Endodermal cell (in vitro differentiated cells): ENCODE measurements at regions not wholly inside any gene's neighbourhood (a gene's known extent, or its start where the extent isn't known, plus 50 kb on each side); places are given as distances from the start of the nearest gene placed in this dataset.
"Not testable (repeated sequence)": the region's sequence is repeated elsewhere in the genome, so short reads cannot be mapped to it uniquely, and the experiment has no call there.

Experiments used
- DNase-seq: peaks from one replicate; pipeline ENCODE4 v3.0.0-alpha.2; 2017
- H3K27ac ChIP-seq: 2 replicates; pipeline ENCODE4 v1.5.1; 2013; ENCODE audit warnings: mild to moderate bottlenecking, low read depth, low read length, moderate library complexity
- H3K27me3 ChIP-seq: 2 replicates; pipeline ENCODE4 v1.6.1; 2013; ENCODE audit warnings: mild to moderate bottlenecking, low read length, moderate library complexity; ENCODE audit not compliant: insufficient read depth, control insufficient read depth, poor library complexity, severe bottlenecking
- H3K36me3 ChIP-seq: 2 replicates; pipeline ENCODE4 v1.7.0; 2013; ENCODE audit warnings: mild to moderate bottlenecking, low read length, moderate library complexity; ENCODE audit not compliant: control insufficient read depth, insufficient read depth
- H3K4me1 ChIP-seq: one replicate; pipeline ENCODE4 v1.7.0; 2013; ENCODE audit warnings: low read length; ENCODE audit not compliant: control insufficient read depth, insufficient read depth
- H3K4me3 ChIP-seq: 2 replicates; pipeline ENCODE4 v1.5.1; 2013; ENCODE audit warnings: mild to moderate bottlenecking, low read length, moderate library complexity
- H3K9ac ChIP-seq: 2 replicates; pipeline ENCODE4 v1.6.1; 2013; ENCODE audit warnings: mild to moderate bottlenecking, low read length, moderate library complexity; ENCODE audit not compliant: poor library complexity, severe bottlenecking; ENCODE audit errors: extremely low read depth
- H3K9me3 ChIP-seq: 2 replicates; pipeline ENCODE4 v1.6.1; 2013; ENCODE audit warnings: mild to moderate bottlenecking, low read length, moderate library complexity; ENCODE audit not compliant: control insufficient read depth
- H3K27ac Mint-ChIP-seq: 2 replicates; pipeline ENCODE4 v1.8.0; 2020; ENCODE audit warnings: mixed read lengths
- H3K27me3 Mint-ChIP-seq: 2 replicates; pipeline ENCODE4 v1.8.0; 2021; ENCODE audit warnings: mild to moderate bottlenecking, mixed read lengths; ENCODE audit not compliant: insufficient read depth
- H3K36me3 Mint-ChIP-seq: 2 replicates; pipeline ENCODE4 v1.8.0; 2020; ENCODE audit warnings: low read depth, mixed read lengths
- H3K4me1 Mint-ChIP-seq: 2 replicates; pipeline ENCODE4 v1.8.0; 2020; ENCODE audit warnings: mixed read lengths
- H3K4me3 Mint-ChIP-seq: 2 replicates; pipeline ENCODE4 v1.8.0; 2020; ENCODE audit warnings: mild to moderate bottlenecking, moderate library complexity, mixed read lengths
- H3K9me3 Mint-ChIP-seq: 2 replicates; pipeline ENCODE4 v1.8.0; 2020; ENCODE audit warnings: mild to moderate bottlenecking, mixed read lengths
- WGBS, 2 experiments: methylation state at CpG; one replicate each; pipeline versions ENCODE4 v1.1.5 to v1.1.7; 2013; ENCODE audit warnings: missing lambda C conversion rate in 2 of 2, mixed read lengths in 1 of 2; ENCODE audit not compliant: insufficient coverage in 1 of 2, insufficient read length in 1 of 2; 5-methylcytosine and 5-hydroxymethylcytosine counted together
- TF ChIP-seq, protein P1 (sequence below): fragments of 200-600 bp; sonication (generic); conservative IDR thresholded peaks from 2 replicates; pipeline ENCODE4 v1.5.0; 2021; ENCODE audit warnings: antibody characterized with exemption, mild to moderate bottlenecking

DNA sequence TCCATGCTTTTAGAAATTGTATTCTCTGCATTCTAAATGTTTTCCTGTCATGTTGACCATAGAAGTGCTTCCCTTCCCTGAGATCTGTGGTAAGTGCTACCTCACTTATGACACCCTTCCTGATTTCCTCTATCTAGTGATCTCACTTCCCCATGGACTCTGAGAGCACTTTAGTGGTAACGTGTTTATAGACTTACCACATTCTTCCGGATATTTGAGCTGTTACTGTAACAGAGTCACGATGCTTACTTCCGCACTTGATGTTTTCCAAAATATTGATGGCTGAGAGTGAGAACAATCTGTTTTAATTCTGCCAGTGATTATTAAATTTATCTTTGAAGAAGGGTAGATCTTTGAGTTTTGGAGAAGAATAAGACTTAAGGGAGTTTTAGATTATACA, 60.1 kb upstream of the NAMPT start:
- Mint-ChIP-seq H3K27me3 (no peaks in the 10 kb centered on the region), H3K36me3 (peaks cover 3% of the 10 kb centered on the region), H3K27ac (no peak overlapping the region), H3K4me3 (no peak overlapping the region), H3K9me3 (peaks cover 36% of the 10 kb centered on the region), H3K4me1 (no peaks in the 10 kb centered on the region)
- H3K36me3 ChIP-seq = no peaks in the 10 kb centered on the region
- 95 to 96% methylated on average over 4 of the region's 4 CpGs for WGBS, 2 experiments
- no peak overlapping the region for H3K9ac ChIP-seq
- H3K9me3 ChIP-seq = peaks cover 34% of the 10 kb centered on the region
- H3K27me3 ChIP-seq = no peaks in the 10 kb centered on the region
- no peaks in the 10 kb centered on the region for H3K4me1 ChIP-seq
- DNase-seq = no peak
- TF ChIP-seq, protein P1, sequence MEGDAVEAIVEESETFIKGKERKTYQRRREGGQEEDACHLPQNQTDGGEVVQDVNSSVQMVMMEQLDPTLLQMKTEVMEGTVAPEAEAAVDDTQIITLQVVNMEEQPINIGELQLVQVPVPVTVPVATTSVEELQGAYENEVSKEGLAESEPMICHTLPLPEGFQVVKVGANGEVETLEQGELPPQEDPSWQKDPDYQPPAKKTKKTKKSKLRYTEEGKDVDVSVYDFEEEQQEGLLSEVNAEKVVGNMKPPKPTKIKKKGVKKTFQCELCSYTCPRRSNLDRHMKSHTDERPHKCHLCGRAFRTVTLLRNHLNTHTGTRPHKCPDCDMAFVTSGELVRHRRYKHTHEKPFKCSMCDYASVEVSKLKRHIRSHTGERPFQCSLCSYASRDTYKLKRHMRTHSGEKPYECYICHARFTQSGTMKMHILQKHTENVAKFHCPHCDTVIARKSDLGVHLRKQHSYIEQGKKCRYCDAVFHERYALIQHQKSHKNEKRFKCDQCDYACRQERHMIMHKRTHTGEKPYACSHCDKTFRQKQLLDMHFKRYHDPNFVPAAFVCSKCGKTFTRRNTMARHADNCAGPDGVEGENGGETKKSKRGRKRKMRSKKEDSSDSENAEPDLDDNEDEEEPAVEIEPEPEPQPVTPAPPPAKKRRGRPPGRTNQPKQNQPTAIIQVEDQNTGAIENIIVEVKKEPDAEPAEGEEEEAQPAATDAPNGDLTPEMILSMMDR = no peak
- no peak overlapping the region for H3K4me3 ChIP-seq
- no peak overlapping the region for H3K27ac ChIP-seq

DNA sequence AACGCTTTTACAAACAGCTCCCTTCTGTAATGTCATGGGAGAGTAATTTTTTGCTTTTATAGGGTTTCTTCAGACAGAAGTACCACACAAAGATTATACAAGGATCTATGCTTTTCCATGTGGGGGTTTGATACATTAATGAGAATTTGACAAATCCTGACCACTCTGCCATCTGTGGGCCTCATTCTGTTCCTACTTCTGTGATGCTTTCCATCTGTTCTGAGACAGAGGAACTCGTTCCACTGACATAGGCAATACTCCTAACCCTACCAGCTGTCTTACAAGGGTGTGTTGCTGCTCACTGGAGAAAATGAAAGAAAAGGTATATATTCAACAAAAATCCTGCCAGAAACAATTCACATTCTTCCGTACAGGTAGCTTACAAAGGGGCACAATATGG, 59.4 kb upstream of the NAMPT start:
- Mint-ChIP-seq H3K4me1 (no peaks in the 10 kb centered on the region), H3K9me3 (peaks cover 43% of the 10 kb centered on the region), H3K4me3 (no peak overlapping the region), H3K27me3 (no peaks in the 10 kb centered on the region), H3K36me3 (peaks cover 3% of the 10 kb centered on the region), H3K27ac (no peak overlapping the region)
- no peak overlapping the region for H3K27ac ChIP-seq
- H3K27me3 ChIP-seq = no peaks in the 10 kb centered on the region
- no peak overlapping the region for H3K9ac ChIP-seq
- no peak overlapping the region for H3K4me3 ChIP-seq
- TF ChIP-seq, protein P1 = no peak
- no peaks in the 10 kb centered on the region for H3K4me1 ChIP-seq
- no peak for DNase-seq
- H3K36me3 ChIP-seq = no peaks in the 10 kb centered on the region
- WGBS, 2 experiments = 87% methylated on average over 2 of the region's 3 CpGs; no CpG with 5 or more reads in 1 of the 2 experiments
- H3K9me3 ChIP-seq = peaks cover 39% of the 10 kb centered on the region

DNA sequence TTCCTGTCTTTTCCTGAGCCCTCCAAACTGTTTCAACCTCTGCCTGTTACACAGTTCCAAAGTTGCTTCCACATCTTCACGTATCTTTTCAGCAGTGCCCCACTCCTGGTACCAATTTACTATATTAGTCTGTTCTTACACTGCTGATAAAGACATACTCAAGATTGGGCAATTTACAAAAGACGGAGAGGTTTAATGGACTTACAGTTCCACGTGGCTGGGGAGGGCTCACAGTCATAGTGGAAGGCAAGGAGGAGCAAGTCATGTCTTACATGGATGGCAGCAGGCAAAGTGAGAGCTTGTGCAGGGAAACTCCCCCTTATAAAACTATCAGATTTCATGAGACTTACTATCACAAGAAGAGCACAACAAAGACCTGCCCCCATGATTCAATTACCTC, 57.3 kb upstream of the NAMPT start:
- DNase-seq, H3K27ac ChIP-seq, H3K36me3 Mint-ChIP-seq, H3K27ac Mint-ChIP-seq, H3K4me1 Mint-ChIP-seq, H3K9ac ChIP-seq, H3K27me3 ChIP-seq, H3K4me1 ChIP-seq, H3K4me3 ChIP-seq, H3K4me3 Mint-ChIP-seq, H3K36me3 ChIP-seq, H3K27me3 Mint-ChIP-seq: not testable (repeated sequence)
- H3K9me3 ChIP-seq = peaks cover 60% of the 10 kb centered on the region
- peaks cover 60% of the 10 kb centered on the region for H3K9me3 Mint-ChIP-seq
- whole genome bisulfite sequencing, 2 experiments = 64 to 87% methylated on average over 3 of the region's 3 CpGs

DNA sequence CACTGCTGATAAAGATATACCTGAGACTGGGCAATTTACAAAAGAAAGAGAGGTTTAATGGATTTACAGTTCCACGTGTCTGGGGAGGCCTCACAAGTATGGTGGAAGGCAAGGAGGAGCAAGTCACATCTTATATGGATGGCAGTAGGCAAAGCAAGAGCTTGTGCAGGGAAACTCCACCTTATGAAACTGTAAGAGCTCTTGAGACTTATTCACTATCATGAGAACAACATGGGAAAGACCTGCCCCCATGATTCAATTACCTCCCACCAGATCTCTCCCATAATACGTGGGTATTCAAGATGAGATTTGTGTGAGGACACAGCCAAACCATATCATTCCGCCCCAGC, 55.4 kb upstream of the NAMPT start:
- not testable (repeated sequence) for H3K27ac Mint-ChIP-seq, H3K27me3 ChIP-seq, H3K4me1 ChIP-seq, H3K27ac ChIP-seq, H3K4me1 Mint-ChIP-seq, H3K27me3 Mint-ChIP-seq, H3K36me3 ChIP-seq, H3K9ac ChIP-seq, H3K4me3 ChIP-seq, H3K36me3 Mint-ChIP-seq, H3K4me3 Mint-ChIP-seq, DNase-seq
- peaks cover 63% of the 10 kb centered on the region for H3K9me3 Mint-ChIP-seq
- peaks cover 66% of the 10 kb centered on the region for H3K9me3 ChIP-seq
- 80 to 85% methylated on average over 3 of the region's 3 CpGs for WGBS, 2 experiments
